ENCODE measurements at regions not wholly inside any gene's neighbourhood (a gene's known extent, or its start where the extent isn't known, plus 50 kb on each side); places are given as distances from the start of the nearest gene placed in this dataset.
A peak's percentile ranks its signal among the peaks of the same experiment; 100 is the strongest.

- TF ChIP-seq ELK1 (IDR thresholded peaks at IDR 0.05; ENCODE audit: borderline replicate concordance, low read depth, low read length) (no peak), RFX5 (IDR thresholded peaks at IDR 0.05; ENCODE audit: low read depth, low read length) (no peak), CTCF (conservative IDR thresholded peaks at IDR 0.05; ENCODE audit: low read depth, low read length) (no peak), POLR2A (IDR thresholded peaks at IDR 0.05; ENCODE audit: low read depth, low read length) (no peak), RAD21 (IDR thresholded peaks at IDR 0.05; ENCODE audit: low read length) (peak; percentile 38), MXI1 (IDR thresholded peaks at IDR 0.05; ENCODE audit: borderline replicate concordance, low read depth, low read length) (no peak), USF2 (IDR thresholded peaks at IDR 0.05; ENCODE audit: low read depth, low read length) (no peak), MAZ (IDR thresholded peaks at IDR 0.05; ENCODE audit: borderline replicate concordance, low read depth, low read length) (no peak), SMC3 (IDR thresholded peaks at IDR 0.05; ENCODE audit: low read depth, low read length) (0 out of 2 replicates have a peak, but pooled peaks have one; percentile 12), CHD1 (IDR thresholded peaks at IDR 0.05; ENCODE audit: low read depth, low read length) (no peak), RCOR1 (IDR thresholded peaks at IDR 0.05; ENCODE audit: insufficient replicate concordance, low read length) (no peak), MAFK (IDR thresholded peaks at IDR 0.05; ENCODE audit: low read depth, low read length) (no peak), BHLHE40 (IDR thresholded peaks at IDR 0.05; ENCODE audit: low read depth, low read length) (no peak)
These were observed 79.4 kb downstream of the SNX5 start for GRCh38 chr20:17889226-17889625.

Data from IMR-90 (cell line).